Activated CD4-positive, alpha-beta T cell treated with anti-CD3 and anti-CD28 coated beads, Interleukin-2, amount 50 U/mL, for 16 hours (primary cell): ENCODE measurements at regions not wholly inside any gene's neighbourhood (a gene's known extent, or its start where the extent isn't known, plus 50 kb on each side); places are given as distances from the start of the nearest gene placed in this dataset.

Experiments
- DNase-seq: peaks from one replicate; pipeline ENCODE4 v3.0.0-alpha.2; 2020

- no peak for DNase-seq
These were observed 146.6 kb upstream of the WNT4 start for GRCh38 chr1:22289307-22289995.

- DNase-seq: no peak
These were observed 147.3 kb upstream of the WNT4 start for GRCh38 chr1:22290157-22290556.

- DNase-seq: no peak
These were observed 147.7 kb upstream of the WNT4 start for GRCh38 chr1:22290611-22291010.

- no peak for DNase-seq
These were observed 148.2 kb upstream of the WNT4 start for GRCh38 chr1:22291057-22291456.

GRCh38 chr1:22291494-22291893 is 148.6 kb upstream of the WNT4 start:
- DNase-seq: no peak

- no peak for DNase-seq
These were observed 149.3 kb upstream of the WNT4 start for GRCh38 chr1:22292011-22292788.

- DNase-seq: no peak
These were observed 152.5 kb upstream of the WNT4 start for GRCh38 chr1:22295396-22295795.

- DNase-seq: no peak
These were observed 153.0 kb upstream of the WNT4 start for GRCh38 chr1:22295856-22296255.

- no peak for DNase-seq
These were observed 154.0 kb upstream of the WNT4 start for GRCh38 chr1:22296701-22297591.

- DNase-seq: no peak
These were observed 153.7 kb upstream of the ZBTB40 start for GRCh38 chr1:22297999-22298398.

- no peak for DNase-seq
These were observed 147.8 kb upstream of the ZBTB40 start for GRCh38 chr1:22303816-22304215.

GRCh38 chr1:22309572-22309971 is 142.1 kb upstream of the ZBTB40 start:
- DNase-seq: no peak

GRCh38 chr1:22311461-22311860 is 140.2 kb upstream of the ZBTB40 start:
- no peak for DNase-seq

GRCh38 chr1:22313321-22313720 is 138.3 kb upstream of the ZBTB40 start:
- DNase-seq: no peak

- no peak for DNase-seq
These were observed 136.9 kb upstream of the ZBTB40 start for GRCh38 chr1:22314706-22315105.

GRCh38 chr1:22315315-22316078 is 136.2 kb upstream of the ZBTB40 start:
- no peak for DNase-seq

- no peak for DNase-seq
These were observed 134.3 kb upstream of the ZBTB40 start for GRCh38 chr1:22317231-22317919.

GRCh38 chr1:22317920-22318243 is 133.8 kb upstream of the ZBTB40 start:
- DNase-seq: no peak

GRCh38 chr1:22318279-22318981 is 133.2 kb upstream of the ZBTB40 start:
- no peak for DNase-seq

GRCh38 chr1:22319608-22320007 is 132.0 kb upstream of the ZBTB40 start:
- no peak for DNase-seq

- DNase-seq: no peak
These were observed 130.9 kb upstream of the ZBTB40 start for GRCh38 chr1:22320587-22321344.
